MM.1S (cell line): ENCODE measurements at regions not wholly inside any gene's neighbourhood (a gene's known extent, or its start where the extent isn't known, plus 50 kb on each side); places are given as distances from the start of the nearest gene placed in this dataset.
"Not testable (repeated sequence)": the region's sequence is repeated elsewhere in the genome, so short reads cannot be mapped to it uniquely, and the experiment has no call there.

Experiments
- DNase-seq: peaks from one replicate; pipeline ENCODE4 v3.0.0-alpha.2; 2015
- H2AFZ ChIP-seq: fragments of 300-600 bp; sonication (generic); 2 replicates; pipeline ENCODE4 v1.6.0; 2016; ENCODE audit warnings: antibody characterized with exemption, low read length
- H3F3A ChIP-seq: fragments of 300-600 bp; sonication (generic); 2 replicates; pipeline ENCODE4 v1.6.1; 2016; ENCODE audit warnings: mild to moderate bottlenecking, antibody characterized with exemption, low read length, moderate library complexity, mixed read lengths; ENCODE audit not compliant: insufficient read depth
- H3K27ac ChIP-seq: fragments of 300-600 bp; sonication (generic); 2 replicates; pipeline ENCODE4 v1.5.1; 2016; ENCODE audit warnings: mild to moderate bottlenecking, low read length
- H3K27me3 ChIP-seq: fragments of 300-600 bp; sonication (generic); replicated peaks from 2 replicates; pipeline ENCODE4 v1.6.0; 2016; ENCODE audit warnings: low read length; ENCODE audit not compliant: insufficient read depth
- H3K36me3 ChIP-seq: fragments of 300-600 bp; sonication (generic); replicated peaks from 2 replicates; pipeline ENCODE4 v1.6.1; 2016; ENCODE audit warnings: mild to moderate bottlenecking, low read length, mixed read lengths; ENCODE audit not compliant: insufficient read depth
- H3K4me1 ChIP-seq: fragments of 300-600 bp; sonication (generic); 2 replicates; pipeline ENCODE4 v1.6.1; 2016; ENCODE audit warnings: low read length, mixed read lengths
- H3K4me2 ChIP-seq: fragments of 300-600 bp; sonication (generic); 2 replicates; pipeline ENCODE4 v1.6.0; 2016; ENCODE audit warnings: low read depth, low read length
- H3K4me3 ChIP-seq: fragments of 300-600 bp; sonication (generic); 2 replicates; pipeline ENCODE4 v1.5.1; 2016; ENCODE audit warnings: low read length, mixed read lengths
- H3K79me2 ChIP-seq: fragments of 300-600 bp; sonication (generic); 2 replicates; pipeline ENCODE4 v1.6.1; 2016; ENCODE audit warnings: mixed run types, low read length, mixed read lengths
- H3K9ac ChIP-seq: fragments of 300-600 bp; sonication (generic); 2 replicates; pipeline ENCODE4 v1.6.1; 2016; ENCODE audit warnings: low read length, mixed read lengths
- H3K9me2 ChIP-seq: fragments of 300-600 bp; sonication (generic); replicated peaks from 2 replicates; pipeline ENCODE4 v1.6.1; 2016; ENCODE audit warnings: mild to moderate bottlenecking, low read length, mixed read lengths; ENCODE audit not compliant: insufficient read depth
- H3K9me3 ChIP-seq: fragments of 300-600 bp; sonication (generic); replicated peaks from 2 replicates; pipeline ENCODE4 v1.6.1; 2016; ENCODE audit warnings: mild to moderate bottlenecking, low read length, mixed read lengths; ENCODE audit not compliant: insufficient read depth
- H4K20me1 ChIP-seq: fragments of 300-600 bp; sonication (generic); 2 replicates; pipeline ENCODE4 v1.6.1; 2016; ENCODE audit warnings: mild to moderate bottlenecking, low read length, moderate library complexity, mixed read lengths; ENCODE audit not compliant: insufficient read depth

- H3K27me3 ChIP-seq, H2AFZ ChIP-seq, H3K4me2 ChIP-seq, H3K36me3 ChIP-seq, H3K27ac ChIP-seq, H3K4me1 ChIP-seq, DNase-seq, H3F3A ChIP-seq, H3K9me2 ChIP-seq, H3K9ac ChIP-seq, H3K79me2 ChIP-seq, H4K20me1 ChIP-seq, H3K9me3 ChIP-seq, H3K4me3 ChIP-seq: not testable (repeated sequence)
Observed at GRCh38 chr10:46724258-46724657, 145.3 kb downstream of the SYT15 start.

GRCh38 chr10:46728359-46728758, 149.4 kb downstream of the SYT15 start:
- not testable (repeated sequence) for H3K79me2 ChIP-seq, H3K4me3 ChIP-seq, H3K4me1 ChIP-seq

GRCh38 chr10:46730729-46731128, 151.8 kb downstream of the SYT15 start:
- not testable (repeated sequence) for H3K36me3 ChIP-seq, H3K27ac ChIP-seq, H3K4me3 ChIP-seq, H3F3A ChIP-seq, H3K79me2 ChIP-seq, H3K27me3 ChIP-seq, H3K9me2 ChIP-seq, H3K4me1 ChIP-seq, H3K9ac ChIP-seq, H2AFZ ChIP-seq, DNase-seq, H3K9me3 ChIP-seq, H3K4me2 ChIP-seq, H4K20me1 ChIP-seq

More at GRCh38 chr10:46728359-46728758, 149.4 kb downstream of the SYT15 start:
- H3K9me3 ChIP-seq, DNase-seq, H3K4me2 ChIP-seq, H3K36me3 ChIP-seq, H4K20me1 ChIP-seq, H3K27me3 ChIP-seq, H3K9ac ChIP-seq, H3K27ac ChIP-seq, H2AFZ ChIP-seq, H3F3A ChIP-seq, H3K9me2 ChIP-seq: not testable (repeated sequence)

DNA sequence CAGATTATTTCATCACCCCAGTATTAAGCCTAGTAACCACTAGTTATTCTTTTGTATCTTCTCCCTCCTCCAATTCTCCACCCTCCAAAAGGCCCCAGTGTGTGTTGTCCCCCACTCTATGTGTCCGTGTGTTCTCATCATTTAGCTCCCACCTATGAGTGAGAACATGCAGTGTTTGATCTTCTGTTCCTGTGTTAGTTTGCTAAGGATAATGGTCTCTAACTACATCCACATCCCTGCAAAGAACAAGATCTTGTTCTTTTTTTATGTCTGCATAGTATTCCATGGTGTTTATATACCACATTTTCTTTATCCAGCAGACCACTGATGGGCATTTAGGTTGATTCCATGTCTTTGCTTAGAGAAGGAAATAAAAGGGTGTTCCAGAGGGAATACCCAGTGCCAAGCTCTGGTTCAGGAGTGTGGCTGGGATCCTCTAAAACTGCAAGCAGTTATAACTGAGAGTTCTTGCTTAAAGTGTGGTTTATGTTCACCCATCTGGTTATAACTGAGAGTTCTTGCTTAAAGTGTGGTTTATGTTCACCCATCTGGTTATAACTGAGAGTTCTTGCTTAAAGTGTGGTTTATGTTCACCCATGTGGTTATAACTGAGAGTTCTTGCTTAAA, 154.8 kb downstream of the SYT15 start:
- not testable (repeated sequence) for H2AFZ ChIP-seq, H3K9me3 ChIP-seq, DNase-seq, H3K4me1 ChIP-seq, H4K20me1 ChIP-seq, H3K9ac ChIP-seq, H3K9me2 ChIP-seq, H3K4me2 ChIP-seq, H3K36me3 ChIP-seq, H3K4me3 ChIP-seq, H3K27ac ChIP-seq, H3K79me2 ChIP-seq, H3K27me3 ChIP-seq, H3F3A ChIP-seq

DNA sequence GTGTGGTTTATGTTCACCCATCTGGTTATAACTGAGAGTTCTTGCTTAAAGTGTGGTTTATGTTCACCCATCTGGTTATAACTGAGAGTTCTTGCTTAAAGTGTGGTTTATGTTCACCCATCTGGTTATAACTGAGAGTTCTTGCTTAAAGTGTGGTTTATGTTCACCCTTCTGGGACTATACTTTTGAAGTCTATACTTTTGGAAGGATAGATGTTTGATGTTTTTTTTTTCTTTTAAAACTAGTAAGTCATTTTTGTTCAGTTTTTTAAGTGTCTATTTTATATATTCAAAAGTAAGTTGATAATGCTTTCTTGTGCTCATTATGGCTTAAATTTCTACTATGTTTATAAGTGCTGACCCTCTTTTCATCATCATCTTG, 155.3 kb downstream of the SYT15 start:
- not testable (repeated sequence) for H3K36me3 ChIP-seq, H3K4me1 ChIP-seq, H3K9me3 ChIP-seq, H3K9me2 ChIP-seq, H3K4me2 ChIP-seq, H3F3A ChIP-seq, H3K4me3 ChIP-seq, H2AFZ ChIP-seq, H3K9ac ChIP-seq, H3K79me2 ChIP-seq, H4K20me1 ChIP-seq, H3K27me3 ChIP-seq, H3K27ac ChIP-seq
- DNase-seq, result peak; percentile 7

DNA sequence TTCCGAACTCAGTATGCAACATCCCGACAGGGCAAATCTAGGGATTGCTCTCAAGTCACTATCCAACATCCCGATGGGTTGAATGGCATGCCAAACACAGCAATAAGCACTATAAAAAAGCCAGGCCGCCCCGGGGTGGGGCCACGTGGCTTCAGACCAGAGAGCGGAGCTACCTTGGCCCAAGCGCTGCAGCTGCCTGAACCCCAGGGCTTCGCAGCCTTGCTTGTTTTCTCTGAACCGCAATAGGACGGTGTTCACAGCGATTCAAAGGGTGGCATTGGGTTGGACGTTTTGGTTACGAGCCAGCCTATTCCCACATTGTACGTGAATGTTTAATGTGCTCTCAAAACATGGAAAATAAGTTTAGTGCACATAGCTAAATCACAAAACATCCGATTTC, 161.0 kb downstream of the SYT15 start:
- H3K9ac ChIP-seq, H3K4me1 ChIP-seq: not testable (repeated sequence)

DNA sequence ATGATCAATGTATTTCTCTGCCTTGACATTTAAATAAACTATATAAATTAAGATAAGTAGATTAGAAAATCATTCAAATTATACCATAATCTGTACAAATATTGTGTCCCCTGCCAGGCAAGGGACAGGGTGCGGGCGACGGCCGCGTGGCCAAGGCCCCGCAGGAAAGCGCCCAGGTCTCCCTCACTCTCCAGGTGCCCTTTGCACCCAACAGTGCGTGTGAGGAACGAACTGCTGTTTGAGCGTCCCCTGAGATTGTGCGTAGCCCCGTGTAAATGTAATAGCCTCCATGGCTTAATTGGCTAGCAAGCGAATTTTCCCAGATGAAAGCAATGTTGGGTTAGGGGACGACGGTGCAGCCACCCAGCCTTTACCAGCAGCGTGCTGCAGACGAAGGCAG, 161.4 kb downstream of the SYT15 start:
- not testable (repeated sequence) for H4K20me1 ChIP-seq, H3K4me1 ChIP-seq, H3K79me2 ChIP-seq, H3K36me3 ChIP-seq, H3K9me2 ChIP-seq, H2AFZ ChIP-seq, DNase-seq, H3K9me3 ChIP-seq, H3F3A ChIP-seq, H3K27ac ChIP-seq, H3K27me3 ChIP-seq, H3K4me3 ChIP-seq, H3K9ac ChIP-seq, H3K4me2 ChIP-seq

More for the DNA sequence above, 161.0 kb downstream of the SYT15 start:
- not testable (repeated sequence) for H3K36me3 ChIP-seq, H3K9me2 ChIP-seq, H3K4me3 ChIP-seq, H3K27me3 ChIP-seq, H3K79me2 ChIP-seq, H2AFZ ChIP-seq, H3K9me3 ChIP-seq, H4K20me1 ChIP-seq, H3K27ac ChIP-seq, H3F3A ChIP-seq, DNase-seq, H3K4me2 ChIP-seq

GRCh38 chr10:46749003-46749402, 162.2 kb upstream of the PTPN20 start:
- H2AFZ ChIP-seq, DNase-seq, H3K36me3 ChIP-seq, H3K9me2 ChIP-seq, H3K4me1 ChIP-seq, H3K4me3 ChIP-seq, H3K27me3 ChIP-seq, H4K20me1 ChIP-seq, H3K4me2 ChIP-seq, H3K27ac ChIP-seq, H3F3A ChIP-seq, H3K9ac ChIP-seq, H3K9me3 ChIP-seq, H3K79me2 ChIP-seq: not testable (repeated sequence)
